DMS153 (cell line): ENCODE measurements at regions not wholly inside any gene's neighbourhood (a gene's known extent, or its start where the extent isn't known, plus 50 kb on each side); places are given as distances from the start of the nearest gene placed in this dataset.
A peak's percentile ranks its signal among the peaks of the same experiment; 100 is the strongest.
"Not testable (repeated sequence)": the region's sequence is repeated elsewhere in the genome, so short reads cannot be mapped to it uniquely, and the experiment has no call there.

Experiments used
- DNase-seq: peaks from one replicate; lab custom pipeline; 2025; lab: John Stamatoyannopoulos, UW

DNA sequence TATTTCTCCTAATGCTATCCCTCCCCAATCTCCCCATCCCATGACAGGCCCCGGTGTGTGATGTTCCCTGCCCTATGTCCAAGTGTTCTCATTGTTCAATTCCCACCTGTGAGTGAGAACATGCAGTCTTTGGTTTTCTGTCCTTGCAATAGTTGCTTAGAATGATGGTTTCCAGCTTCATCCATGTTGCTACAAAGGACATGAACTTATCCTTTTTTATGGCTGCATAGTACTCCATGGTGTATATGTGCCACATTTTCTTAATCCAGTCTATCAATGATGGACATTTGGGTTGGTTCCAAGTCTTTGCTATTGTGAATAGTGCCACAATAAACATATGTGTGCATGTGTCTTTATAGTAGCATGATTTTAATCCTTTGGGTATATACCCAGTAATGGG is 51.3 kb upstream of the RIOK2 start:
- not testable (repeated sequence) for DNase-seq

DNA sequence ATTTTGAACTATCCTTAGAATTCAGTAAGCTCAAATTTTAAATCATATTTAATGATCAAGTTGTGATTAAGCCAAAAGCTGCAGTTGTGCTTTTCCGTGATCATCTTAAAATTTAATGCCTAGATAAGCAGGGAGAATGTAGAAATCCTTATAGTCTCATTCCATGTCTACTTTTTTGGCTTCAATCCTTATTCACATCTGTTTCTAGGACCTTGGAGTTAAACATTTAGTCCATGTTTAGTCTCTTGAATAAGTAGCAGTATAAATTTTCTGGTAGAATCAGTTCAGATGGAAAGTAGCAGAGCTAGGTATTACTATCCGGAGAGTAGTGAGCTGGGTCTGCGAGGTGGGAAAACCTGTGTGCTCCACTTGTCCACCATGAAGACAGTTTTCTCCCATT is 59.3 kb upstream of the RIOK2 start:
- no peak for DNase-seq

DNA sequence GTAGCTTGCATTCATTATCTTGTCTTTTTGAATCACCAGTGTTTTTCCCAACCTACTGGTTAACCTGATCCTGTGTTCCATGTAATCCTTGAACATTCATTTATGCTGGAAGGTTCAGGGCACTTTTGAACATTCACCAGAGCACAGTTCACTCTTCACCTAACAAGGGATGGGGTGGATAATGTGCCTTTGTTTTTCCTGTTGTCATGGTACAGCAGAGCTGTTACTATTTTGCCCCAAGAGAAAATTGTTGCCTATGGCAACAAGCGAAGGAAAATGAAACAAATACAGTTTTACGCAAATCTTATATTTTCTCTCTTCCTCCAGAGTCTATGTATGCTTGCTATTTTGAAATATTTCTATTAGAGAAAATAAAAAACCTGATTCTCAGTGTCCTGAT is 60.3 kb upstream of the RIOK2 start:
- DNase-seq, result no peak

DNA sequence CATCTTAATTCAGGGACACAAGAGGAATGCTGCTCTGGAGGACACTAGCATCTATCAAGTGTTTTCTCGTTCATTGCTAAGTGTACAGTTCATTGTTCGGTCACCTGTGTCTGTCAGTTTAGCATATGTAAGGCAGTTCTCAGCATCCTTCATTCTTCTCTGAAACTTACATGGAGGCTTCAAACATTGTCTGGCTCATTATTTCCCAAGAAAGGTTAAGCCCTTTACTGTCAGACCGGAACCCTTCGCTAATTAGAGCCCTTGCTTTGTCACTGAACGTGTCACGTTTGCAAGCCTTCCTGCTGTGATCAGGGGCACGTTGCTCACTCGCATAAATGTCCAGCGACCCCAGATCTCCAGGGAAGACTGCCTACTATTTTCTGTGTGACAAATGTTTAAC is 62.3 kb upstream of the RIOK2 start:
- no peak for DNase-seq

DNA sequence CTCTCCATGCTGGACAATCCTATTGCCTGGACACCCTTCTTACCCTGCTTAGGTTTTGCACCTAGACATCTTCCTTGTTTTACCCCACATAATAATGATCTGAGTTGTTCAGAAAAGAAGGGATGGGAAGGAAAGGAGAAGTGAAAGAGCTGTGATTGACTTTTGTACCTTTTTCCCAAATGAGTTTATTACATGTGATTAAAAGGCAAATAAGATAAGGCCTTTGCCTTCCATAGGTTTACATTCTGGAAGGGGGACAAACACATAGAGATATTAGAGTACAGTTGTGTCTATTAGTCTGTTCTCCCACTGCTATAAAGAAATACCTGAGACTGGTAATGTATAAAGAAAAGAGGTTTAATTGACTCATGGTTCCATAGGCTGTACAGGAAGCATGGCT is 67.1 kb upstream of the RIOK2 start:
- no peak for DNase-seq

DNA sequence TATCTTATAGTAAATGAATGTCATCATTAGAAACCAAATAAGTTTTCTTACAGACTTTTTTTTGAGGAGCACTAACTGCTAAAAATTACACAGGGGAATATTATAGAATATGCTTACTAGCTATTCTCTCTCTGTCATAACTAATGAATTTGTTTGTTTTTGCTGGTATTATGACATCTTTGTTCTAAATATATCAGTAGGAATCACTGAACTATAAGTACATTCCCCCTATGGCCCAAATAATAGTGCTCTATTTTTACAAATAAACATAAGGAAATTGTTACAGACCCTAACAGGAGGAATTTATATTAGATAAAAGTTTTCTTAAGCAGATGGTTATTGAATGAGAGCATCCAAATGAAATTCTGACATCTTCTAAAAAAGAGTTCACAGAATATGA is 83.0 kb upstream of the RIOK2 start:
- no peak for DNase-seq

DNA sequence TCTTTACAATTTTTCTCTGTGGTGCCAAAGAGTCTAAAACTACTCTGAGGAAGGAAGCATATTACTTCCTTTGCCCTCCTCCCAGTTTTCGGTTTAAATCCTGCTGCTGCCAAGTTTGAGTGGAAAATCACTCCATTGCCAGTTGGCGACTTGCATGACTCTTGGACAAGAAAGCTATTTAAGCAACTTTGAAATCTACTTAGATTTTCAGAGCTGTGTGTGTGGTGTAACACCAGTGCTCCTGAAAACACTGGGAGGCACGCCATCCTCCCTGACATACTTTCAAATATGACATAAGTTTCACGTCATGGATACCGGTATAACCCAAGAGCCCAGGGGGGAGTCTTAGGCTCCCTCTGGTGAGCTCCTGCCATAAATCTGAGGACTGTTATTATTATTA is 83.5 kb upstream of the RIOK2 start:
- no peak for DNase-seq

DNA sequence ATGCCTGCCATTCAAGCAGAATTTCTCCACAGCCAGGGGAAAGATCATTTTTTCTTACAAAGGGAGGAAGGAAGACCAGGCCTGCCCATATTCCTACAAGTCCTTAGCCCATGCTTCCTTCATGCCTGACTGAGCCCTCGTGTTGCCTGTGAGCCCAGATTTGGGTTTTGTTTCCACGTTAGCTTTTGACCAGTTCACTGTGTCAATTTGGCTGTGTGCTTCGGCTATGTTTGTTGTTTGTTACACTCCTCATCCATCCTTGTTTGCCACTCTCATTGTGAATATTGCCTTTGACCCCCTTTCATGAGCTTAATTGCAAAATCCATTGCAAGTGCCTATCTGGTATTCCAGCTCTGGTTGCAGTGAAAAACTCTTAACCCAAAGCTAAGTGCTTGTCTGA is 84.7 kb upstream of the RIOK2 start:
- DNase-seq, result no peak

DNA sequence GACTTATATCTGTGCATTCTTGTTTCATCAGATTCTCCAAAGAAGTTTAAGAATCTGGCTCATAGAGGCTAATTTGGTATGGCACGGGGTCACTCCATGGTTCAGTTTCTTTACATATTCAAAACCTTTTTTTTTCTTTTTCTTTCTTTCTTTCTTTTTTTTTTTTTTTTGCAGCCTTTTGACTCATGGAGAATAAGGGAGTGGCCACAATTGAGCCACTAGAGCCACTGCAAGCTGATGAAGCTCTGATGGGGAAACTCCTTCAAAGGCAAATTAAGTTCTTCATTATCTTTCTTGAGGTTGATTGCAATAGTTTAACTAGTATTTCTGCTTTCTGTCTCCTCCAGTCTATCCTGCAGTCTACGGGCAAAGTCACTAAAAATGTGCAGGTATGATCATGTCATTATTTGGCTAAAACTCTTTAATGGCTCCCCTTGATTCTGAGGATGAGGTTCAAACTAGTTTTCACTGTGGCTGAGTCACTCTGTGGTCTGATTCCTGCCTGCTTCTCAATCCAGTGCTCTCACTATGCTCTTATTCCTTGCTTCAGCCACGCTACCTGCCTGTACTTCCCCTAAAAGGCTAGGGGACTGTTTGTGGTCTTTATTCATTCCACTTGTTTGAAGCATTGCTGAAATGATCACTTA is 93.5 kb upstream of the RIOK2 start:
- DNase-seq, result no peak

DNA sequence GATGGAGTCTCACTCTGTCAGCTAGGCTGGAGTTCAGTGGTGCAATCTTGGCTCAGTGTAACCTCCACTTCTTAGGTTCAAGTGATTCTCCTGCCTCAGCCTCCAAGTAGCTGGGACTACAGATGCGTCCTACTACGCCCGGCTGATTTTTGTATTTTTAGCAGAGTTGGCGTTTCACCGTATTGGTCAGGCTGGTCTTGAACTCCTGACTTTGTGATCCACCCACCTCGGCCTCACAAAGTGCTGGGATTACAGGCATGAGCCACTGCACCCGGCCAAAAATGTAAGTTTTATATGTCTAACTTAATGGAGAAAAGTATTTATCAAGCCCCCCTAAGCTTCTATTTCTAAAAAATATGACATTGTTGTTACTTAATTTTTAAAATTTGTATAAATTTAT is 98.2 kb upstream of the RIOK2 start:
- DNase-seq, result no peak

DNA sequence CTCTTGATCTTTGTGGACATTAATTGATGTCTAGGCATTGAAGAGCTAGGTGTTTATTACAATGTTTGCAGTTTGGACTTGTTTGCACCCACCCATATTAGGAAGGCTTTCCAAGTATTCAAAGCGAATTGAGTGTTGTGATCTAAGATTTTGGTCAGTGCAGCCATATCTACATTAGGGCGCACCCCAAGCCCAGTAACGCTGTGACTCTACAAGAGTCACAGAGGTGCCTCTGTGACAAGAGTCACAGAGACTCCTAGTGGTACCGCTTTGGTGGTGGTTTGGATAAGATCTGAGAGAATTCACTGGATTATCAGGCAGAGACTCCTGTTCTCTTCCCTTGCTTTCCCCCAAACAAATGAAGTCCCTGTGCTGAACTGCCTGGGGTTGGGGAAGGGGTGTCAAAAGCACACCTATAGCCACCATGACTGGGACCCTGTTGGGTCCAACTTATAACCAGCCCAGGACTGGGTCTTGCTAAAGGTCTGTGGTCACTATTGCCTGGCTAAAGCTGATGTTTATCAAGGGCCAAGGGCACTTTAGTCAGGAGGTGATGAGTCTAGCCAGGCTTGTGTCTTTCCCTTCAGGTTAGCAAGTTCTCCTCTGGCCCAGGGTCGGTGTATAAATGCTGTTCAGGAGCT is 114.1 kb upstream of the RIOK2 start:
- DNase-seq, result peak; percentile 0

DNA sequence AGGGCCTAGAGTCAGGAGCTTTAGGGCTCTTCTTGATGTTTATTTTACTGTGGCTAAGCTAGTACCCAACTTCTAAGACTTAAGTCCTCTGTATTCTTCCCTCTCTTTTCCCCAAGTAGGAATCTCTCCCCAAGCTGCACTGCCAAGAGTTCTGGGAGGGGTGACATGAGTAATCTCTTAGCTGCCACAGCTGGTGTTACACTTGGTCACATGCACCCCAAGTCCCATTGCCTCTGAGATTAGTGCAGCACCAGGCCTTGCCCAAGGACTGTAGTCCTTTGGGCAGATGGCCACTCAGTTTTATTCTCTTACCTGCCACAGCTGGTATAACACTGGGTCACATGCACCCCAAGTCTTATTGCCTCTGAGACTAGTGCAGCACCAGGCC is 114.7 kb upstream of the RIOK2 start:
- DNase-seq, result no peak

DNA sequence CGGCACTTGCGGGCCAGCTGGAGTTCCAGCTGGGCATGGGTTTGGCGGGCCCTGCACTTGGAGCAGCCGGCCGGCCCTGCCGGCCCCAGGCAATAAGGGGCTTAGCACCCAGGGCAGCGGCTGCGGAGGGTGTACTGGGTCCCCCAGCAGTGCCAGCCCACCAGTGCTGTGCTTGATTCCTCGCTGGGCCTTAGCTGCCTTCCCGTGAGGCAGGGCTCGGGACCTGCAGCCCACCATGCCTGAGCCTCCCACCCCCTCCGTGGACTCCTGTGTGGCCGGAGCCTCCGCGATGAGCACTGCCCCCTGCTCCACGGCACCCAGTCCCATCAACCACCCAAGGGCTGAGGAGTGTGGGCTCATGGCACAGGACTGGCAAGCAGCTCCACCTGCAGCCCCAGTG is 118.1 kb upstream of the RIOK2 start:
- not testable (repeated sequence) for DNase-seq

DNA sequence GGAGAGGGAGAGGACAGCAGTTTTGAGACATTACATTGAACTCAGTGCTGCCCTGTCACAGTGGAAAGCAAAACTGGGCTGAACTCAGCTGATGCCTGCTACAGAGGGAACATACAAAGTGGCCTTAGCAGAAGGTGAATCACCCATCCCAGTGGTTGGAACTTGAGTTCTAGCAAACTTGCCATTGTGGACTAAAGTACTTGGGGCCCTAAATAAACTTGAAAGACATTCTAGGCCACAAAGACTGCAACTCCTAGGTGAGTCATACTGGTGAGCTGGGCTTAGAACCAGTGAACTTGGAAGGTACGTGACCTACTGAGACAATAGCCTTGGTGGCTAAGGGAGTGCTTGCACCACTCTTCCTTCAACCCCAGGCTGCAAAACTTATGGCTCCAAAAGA is 155.7 kb upstream of the RIOK2 start:
- DNase-seq, result no peak

DNA sequence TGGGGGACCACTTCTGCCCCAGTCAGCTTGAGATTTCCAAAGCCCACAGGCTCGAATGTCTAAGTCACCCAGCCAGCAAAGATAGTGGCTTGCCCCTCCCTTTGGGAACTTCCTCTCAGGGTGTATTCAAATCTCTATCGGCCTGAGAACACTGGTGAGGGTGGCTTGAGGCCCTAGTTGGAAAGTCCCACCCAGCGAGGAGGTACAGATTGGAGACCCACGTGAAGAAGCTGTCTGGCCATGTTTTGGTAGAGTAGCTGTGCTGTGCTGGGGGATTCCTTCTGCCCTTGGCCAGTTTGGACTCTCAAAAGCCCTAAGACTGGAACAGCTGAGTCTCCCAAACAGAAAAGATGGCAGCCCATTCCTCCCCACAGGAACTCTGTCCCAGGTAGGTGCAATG is 172.7 kb upstream of the RIOK2 start:
- no peak for DNase-seq

DNA sequence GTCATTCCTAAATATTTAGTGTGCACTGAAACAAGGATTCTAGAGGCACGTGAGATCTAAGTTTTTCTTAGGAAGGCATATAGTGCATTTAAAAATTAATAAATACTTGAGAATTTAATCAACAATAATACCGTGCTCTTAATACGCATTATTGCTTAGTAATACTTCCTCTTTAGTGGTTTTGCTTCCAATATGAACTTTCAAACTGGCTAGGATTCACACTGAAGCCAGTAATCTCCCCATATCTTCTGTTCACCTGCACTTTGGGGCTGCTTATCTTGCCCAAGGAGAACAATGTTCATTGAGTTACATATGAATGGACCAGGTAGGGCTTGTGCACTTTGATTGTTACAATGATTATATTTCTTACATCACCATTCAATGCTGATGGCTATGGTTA is 180.5 kb upstream of the RIOK2 start:
- DNase-seq, result no peak

DNA sequence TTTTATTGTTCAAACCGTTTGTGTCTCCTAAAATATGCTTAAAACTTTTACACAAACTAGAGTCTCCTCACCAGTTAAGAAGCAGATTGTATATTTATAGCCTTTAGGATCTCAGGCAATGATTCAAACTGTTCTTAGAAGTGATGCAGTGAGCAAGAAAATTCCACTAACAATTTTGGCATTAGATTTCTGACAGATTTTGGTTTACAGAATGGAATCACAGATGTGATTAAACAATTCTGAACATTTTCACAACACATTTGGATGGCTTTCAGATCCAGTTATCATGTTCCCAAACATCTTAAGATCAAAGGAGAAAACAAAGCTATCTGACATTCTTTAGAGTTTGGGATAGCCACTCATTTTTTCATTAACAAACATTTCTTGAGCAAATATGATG is 181.7 kb upstream of the RIOK2 start:
- DNase-seq, result no peak

DNA sequence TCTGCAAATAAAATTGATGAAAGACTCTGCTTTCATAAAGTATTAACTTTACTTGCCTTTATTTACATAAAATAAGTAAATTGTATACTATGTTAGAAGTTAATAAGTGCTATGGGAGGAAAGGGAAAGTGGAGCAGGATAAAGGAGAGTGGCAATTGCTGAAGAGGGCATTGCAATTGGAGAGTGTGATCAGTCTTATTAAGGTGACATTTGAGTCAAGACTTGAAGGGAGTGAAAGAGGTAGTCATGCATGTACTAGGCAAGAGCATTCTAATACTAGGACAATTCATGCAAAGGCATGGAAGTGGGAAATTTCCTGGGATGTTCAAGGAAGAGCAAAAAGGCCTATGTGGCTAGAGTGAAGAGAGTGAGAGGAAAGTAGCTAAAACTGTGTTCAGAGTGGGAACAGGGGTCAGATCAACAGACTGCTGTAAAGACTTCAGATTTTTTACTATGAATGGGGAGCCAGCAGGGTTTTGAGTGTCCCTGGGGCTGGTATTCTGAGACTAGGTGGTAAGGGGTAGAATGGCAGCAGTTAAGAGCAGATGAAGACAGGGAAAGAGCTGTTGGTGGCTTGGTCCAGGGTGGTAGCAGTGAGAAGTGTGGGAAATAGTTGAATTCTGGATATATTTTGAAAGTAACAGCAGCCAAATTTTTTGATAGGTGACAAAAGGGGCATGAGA is 182.3 kb upstream of the RIOK2 start:
- no peak for DNase-seq

DNA sequence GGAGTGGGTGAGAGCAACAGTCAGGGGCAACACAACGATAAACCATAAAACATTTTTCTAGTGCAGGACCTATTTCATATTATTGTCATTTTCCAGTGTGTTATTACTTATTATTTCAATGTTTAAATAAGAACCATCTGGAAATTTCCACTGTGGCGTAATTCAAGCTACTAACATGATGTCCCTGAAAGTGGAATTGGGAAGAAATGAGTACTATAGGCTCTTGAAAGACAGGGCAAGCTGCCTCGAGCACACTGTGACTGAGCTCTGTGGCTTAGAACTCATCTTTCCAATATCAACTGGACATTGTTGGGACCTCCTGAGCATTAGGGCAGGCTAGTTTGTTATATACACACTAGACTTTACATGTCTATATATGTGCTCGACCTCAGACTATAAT is 182.9 kb upstream of the RIOK2 start:
- no peak for DNase-seq

DNA sequence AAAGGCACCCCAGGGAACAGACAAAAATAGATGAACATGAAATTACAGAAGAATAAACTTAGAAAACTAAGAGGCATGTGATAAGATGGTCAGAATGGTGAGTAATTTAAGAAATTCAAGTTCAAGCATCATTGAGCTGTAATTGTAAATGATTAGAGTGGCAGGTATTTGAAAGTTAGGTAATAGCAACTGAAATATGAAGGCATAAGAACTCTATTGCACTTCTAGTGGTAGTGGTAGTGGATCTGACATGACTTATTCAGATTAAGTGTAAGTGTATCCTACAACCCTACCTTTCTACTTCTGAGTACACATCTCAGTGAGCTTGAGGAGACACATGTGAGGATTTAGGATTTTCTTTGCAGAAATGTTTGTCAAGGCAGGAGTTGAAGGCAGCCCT is 192.9 kb upstream of the RIOK2 start:
- no peak for DNase-seq

DNA sequence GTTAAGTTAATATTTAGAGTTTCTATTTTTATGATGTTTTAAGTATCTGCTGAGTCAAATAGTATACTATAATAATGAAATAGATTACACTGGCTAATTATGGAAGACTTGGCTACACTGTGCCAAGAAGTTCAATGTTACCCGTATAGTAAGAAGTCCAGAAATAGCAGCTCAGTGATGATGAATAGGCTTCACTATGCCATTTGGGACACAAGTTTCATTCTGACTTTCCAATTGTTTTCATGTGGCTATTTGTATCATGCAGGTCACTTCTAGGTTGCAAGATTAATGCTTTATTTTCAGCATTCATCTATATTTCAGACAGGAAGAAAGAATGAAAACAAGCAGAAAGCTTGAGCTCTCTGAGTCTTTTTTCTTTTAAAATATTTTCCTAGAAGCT is 194.5 kb upstream of the RIOK2 start:
- DNase-seq, result no peak

DNA sequence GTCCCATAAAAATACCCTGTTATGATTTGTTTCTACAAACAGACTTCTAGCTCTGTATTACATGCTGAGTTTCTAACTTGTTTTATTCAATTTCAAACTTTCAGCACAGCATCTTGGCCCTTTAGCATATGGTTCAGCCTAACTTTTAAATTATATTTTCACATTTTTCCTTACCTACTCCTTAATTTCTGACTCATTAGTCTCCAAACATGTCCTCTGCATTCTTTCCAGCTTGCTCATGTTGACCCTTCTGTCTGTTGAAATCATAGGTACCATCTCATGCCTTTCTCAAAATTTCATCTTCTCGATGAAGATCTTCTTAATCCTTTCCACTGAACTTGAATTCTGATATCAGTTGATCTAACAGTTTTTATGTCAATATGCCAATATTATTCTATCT is 200.9 kb upstream of the RIOK2 start:
- DNase-seq, result no peak

DNA sequence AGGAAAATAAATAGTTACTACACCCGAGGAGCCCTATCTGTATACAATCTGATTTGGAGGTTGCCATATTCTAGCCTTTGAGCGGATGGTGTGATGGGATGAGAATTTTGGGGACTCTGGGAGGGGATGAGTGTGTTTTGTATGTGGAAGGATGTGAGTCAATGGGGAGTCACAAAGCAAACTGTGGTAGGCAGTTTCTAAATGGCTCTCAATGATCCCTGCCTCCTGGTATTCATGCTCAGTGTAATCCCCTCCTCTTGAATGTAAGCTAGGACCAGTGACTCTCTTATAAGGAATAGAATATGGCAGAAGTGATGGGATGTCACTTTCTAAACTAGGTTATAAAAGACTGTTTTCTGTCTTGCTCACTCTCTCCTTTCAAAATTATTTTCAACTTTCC is 205.7 kb upstream of the RIOK2 start:
- no peak for DNase-seq

DNA sequence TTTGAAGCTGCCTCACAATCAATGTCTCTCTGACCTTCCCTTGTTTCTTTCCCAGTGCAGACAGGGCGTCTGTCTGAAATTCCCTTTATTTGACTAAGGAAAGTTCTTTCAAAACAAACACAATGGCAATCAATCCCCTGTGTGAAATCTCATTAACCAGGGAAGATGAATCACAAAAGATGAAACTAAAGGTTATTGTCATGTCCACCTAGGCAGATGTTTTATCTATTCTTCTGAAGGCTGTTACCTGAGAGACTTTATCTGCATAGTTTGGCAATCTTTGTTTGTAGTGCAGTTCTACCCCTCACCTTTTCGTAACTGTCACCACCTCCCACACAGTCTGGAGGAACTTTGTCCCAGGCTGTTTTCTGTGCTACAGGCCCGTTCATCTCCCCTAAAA is 217.5 kb upstream of the RIOK2 start:
- no peak for DNase-seq
